Stimulated activated naive CD4-positive, alpha-beta T cell (primary cell): ENCODE measurements at regions not wholly inside any gene's neighbourhood (a gene's known extent, or its start where the extent isn't known, plus 50 kb on each side); places are given as distances from the start of the nearest gene placed in this dataset.
A peak's percentile ranks its signal among the peaks of the same experiment; 100 is the strongest.

ENCODE experiments used
- DNase-seq, 6 experiments: peaks; one replicate each; lab custom pipeline; 2025; lab: John Stamatoyannopoulos, UW

GRCh38 chr2:8583400-8584173 is 98.3 kb upstream of the ID2 start:
- peak; percentile 19 to 67 (median 52) for DNase-seq

DNA sequence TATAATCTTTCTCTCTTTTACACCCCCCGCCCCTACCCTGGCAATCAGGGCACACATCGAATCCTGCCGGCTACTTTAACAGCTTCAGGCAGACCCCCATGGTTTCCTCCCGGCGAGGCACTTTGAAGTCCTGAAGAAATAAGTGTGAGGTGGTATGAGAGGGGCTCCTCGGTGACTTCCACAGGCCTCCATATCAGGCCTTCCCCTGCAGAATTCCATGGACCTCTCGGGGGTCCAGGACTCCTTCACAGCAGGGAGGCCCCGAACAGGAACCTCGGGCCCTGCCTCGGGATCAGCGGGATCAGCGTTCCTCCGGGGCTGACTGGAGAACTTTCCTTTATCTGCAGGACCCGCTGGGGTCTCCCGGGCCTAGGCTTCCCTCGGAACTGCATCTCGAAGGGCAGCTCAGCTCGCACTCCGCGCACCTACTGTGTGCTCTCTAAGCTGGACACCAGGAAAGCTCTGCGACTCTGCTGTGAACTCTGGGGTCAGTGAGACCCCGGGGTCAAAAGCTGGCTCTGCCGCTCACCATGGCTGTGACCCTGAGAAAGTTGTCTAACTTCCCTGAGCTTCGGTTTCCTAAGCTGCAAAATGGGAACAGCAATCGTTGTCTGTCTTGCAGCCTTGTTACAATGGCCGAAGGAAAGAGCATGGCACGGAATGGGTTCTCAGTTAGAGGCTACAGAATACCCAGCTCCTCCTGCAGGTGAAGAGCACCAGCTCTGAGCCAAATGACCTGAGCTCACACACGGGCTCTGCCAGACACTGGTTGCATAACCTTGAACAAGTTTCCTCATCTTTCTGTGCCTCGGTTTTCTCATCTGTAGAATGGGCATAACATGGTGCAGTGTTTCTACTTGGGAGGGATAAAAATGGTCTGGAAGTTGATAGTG is 97.4 kb upstream of the ID2 start:
- no peak for DNase-seq

GRCh38 chr2:8586457-8587051 is 95.3 kb upstream of the ID2 start:
- DNase-seq, result no peak

- no peak for DNase-seq
Measured at GRCh38 chr2:8587251-8587791, 94.5 kb upstream of the ID2 start.

- no peak for DNase-seq
Measured at GRCh38 chr2:8587920-8588830, 93.7 kb upstream of the ID2 start.

GRCh38 chr2:8588831-8589191 is 93.0 kb upstream of the ID2 start:
- DNase-seq, result no peak

DNA sequence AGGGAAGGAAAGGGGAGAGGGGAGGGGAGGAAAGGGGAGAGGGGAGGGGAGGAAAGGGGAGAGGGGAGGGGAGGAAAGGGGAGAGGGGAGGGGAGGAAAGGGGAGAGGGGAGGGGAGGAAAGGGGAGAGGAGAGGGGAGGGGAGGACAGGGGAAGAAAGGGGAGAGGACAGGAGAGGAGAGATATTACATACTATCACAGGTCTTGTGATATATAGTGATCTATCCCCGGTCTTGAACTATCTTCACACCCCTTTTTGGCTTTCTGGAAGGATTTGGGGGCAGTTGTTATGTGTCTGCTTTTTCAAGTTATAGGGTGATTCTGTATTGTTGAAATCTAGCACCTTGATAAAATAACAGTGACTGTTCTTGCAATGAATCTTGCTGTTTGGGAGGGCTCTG is 92.1 kb upstream of the ID2 start:
- DNase-seq, result no peak

DNA sequence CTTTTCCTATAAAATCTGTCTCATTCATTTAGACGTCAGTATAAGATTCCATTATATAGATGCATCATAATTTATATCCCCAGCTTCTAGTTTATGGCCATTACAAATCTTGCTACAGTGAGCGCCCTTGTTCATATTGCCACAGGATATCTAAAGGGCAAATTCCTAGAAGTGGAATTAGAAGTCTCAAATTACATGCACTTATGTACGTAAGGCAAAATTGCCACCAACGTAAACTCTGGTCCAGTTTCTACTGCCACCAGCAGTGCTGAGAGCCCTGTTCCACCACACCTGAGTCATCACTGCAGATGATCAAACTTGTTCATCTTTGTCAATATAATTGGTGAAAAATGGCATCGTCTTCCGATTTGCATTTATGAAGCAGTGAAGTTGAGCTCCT is 90.9 kb upstream of the ID2 start:
- DNase-seq, result no peak

DNA sequence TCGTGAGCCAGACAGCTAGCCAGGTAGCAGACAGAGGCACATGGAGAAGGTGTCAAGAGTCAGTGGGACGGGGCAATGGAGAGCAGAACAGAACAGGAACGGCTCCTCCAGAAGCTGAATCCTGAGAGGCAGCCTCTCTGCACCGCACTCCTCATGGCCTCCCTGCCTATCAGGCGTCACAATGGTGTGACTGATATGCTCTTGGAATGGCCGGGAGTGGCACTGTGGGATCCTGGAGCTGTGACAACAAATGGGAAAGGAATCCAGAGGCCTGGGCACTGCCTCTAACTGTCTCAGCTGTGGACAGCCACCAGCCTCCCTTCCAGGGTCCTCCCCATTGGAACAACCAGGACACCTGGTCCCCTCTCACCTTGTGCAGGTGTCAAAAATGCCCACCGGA is 89.1 kb upstream of the ID2 start:
- DNase-seq, result no peak

- no peak for DNase-seq
Measured at GRCh38 chr2:8593243-8593642, 88.6 kb upstream of the ID2 start.

DNA sequence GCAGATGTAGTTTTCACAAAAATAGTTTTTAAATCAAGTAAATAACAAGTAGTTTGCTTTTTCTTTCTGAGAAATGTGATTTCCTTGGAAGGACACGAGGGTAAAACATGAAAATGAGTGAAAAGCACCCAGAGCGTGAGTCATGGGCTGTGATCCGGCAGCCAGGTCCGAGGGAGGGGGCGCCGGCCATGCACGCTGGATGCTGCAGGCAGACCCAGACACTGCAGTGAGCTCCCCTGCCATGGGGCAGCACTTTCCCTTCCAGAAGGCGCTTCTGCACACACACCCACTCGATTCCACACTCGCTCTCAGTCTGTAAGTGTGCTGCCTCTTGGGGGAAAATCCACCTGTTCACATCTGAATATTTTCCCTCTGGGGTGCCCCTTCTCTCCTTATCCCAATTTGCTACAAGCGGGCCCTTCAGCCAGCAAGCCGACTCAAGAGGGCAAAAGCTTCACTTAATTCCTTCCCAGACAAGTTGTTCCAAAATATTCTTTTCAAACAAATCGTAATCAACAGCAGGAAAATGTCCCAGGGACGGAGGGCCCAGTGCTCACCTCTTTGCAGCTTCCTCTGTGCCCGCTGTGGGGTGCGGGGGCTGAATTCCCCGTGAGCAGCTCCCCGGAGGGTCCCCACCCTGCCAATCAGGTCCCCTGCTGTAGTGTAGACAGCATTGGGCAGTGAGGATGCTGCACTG is 87.0 kb upstream of the ID2 start:
- no peak for DNase-seq

DNA sequence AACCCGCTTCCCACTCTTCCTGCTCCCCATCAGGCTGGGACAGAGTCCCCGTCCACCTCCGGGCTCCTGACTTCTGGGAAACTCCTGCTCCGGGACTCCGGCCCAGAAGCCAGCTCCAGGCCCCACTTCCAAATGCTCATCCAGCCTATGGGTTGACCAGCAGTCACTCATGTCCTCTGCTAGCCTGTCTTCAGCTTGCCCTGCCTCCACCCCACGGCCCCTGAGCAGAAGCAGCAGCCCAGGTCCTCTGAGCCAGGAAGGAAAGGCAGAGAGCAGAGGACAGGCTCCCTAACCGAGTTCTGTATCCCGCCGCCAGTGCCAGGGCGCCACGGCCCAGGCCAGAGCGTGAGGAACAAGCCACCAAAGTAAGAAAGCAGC is 86.4 kb upstream of the ID2 start:
- DNase-seq, result no peak

DNA sequence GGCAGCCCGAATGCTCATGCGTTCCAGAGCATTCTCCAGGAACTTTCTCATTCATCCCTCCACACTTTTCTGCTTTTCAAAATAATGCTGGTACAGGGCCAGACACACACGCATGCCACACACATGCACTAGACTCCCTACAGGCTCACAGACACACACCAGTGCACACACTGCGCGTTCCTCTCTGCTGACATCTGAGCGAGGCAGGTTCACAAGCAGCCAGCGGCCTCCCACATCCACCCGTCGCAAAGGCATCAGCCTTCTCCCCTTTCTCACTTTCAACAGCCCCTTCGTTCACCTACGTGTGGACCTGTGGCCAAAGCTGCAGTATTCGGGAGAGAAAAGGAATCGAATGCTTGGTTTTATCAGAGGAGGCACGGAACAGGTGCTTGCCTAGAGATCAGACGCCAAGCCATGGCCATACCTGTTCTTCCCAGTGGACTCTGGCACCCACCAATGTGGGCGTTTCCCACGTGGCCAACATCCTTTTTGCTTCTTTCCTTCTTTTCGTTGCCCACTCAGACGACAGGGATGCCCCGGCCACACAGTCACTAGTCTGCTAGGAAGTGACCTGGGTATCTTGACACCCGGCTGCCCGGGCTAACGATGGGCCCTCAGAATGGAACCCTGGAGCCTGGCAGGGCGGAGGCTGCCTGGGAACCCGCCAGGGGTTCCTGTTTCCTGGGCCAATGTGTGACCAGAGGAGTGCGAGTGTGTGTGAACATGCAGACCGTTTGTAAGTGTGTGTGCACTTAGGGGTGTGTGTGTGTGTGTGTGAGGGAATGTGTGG is 85.8 kb upstream of the ID2 start:
- no peak for DNase-seq

- no peak for DNase-seq
Measured at GRCh38 chr2:8597094-8597493, 84.8 kb upstream of the ID2 start.

GRCh38 chr2:8597559-8598225 is 84.2 kb upstream of the ID2 start:
- DNase-seq, result no peak

- DNase-seq, result no peak
Measured at GRCh38 chr2:8598295-8599165, 83.3 kb upstream of the ID2 start.

GRCh38 chr2:8599421-8600242 is 82.2 kb upstream of the ID2 start:
- DNase-seq, result no peak

GRCh38 chr2:8600456-8600855 is 81.4 kb upstream of the ID2 start:
- DNase-seq, result no peak
